ENCODE measurements at regions not wholly inside any gene's neighbourhood (a gene's known extent, or its start where the extent isn't known, plus 50 kb on each side); places are given as distances from the start of the nearest gene placed in this dataset.
"Not testable (repeated sequence)": the region's sequence is repeated elsewhere in the genome, so short reads cannot be mapped to it uniquely, and the experiment has no call there.

GRCh38 chr22:22977479-22978200 lies 90.0 kb downstream of the IGLL5 start:
- no peak for DNase-seq (ENCODE audit: low read depth)

DNA sequence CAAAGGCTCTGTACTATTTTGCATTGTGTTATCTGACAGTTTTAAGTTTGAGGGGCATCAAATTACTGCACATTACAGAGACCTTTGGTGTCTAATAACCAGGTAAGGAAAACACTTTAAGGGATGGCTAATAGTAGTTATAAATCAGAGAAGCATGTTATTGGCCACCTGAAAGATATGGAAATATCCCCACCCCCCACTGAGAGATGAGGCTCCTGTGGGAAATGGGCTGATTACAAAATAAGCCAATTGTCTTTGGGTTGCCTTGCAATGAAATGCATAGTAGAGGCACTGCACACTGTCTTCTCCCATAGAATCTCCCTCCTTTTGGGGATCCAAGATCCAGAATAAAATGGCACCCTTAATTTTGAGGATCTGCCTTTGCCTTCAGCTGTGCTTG lies 91.0 kb downstream of the IGLL5 start:
- DNase-seq (ENCODE audit: low read depth) = no peak

DNA sequence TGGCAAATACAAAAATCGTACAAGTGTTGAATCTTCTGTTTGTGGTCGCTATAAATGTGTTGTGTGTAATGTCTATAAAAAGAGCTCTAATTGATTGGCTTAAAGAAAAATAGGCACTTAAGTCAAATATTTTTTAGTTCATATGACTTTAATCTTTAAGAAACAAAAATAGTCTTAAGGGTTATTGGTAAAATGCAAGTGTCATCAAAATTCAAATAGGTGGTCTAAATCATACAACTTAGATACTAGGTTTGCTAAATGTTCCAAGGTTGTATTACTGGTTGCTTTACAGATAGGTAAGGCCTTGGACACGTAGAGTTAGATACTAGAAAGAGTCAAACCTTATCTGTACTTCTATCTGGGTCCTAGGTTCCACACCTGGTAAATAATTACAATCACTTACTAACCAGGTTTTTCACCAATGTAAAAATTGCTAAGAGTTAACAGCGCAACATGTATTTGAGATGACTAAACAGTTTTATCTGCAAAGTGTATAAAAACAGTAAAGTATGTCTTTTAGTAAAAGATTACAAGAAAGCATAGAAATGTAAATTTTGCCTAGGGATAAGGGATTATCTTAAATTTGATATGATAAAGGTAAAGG lies 91.1 kb upstream of the GNAZ start:
- DNase-seq (ENCODE audit: low read depth) = no peak

GRCh38 chr22:22979954-22980353 lies 90.4 kb upstream of the GNAZ start:
- DNase-seq (ENCODE audit: low read depth) = no peak

- no peak for DNase-seq (ENCODE audit: low read depth)
Observed at GRCh38 chr22:22981670-22982571, 88.4 kb upstream of the GNAZ start.

- no peak for DNase-seq (ENCODE audit: low read depth)
Observed at GRCh38 chr22:22982616-22983015, 87.7 kb upstream of the GNAZ start.

- DNase-seq (ENCODE audit: low read depth) = no peak
Observed at GRCh38 chr22:22983123-22983522, 87.2 kb upstream of the GNAZ start.

DNA sequence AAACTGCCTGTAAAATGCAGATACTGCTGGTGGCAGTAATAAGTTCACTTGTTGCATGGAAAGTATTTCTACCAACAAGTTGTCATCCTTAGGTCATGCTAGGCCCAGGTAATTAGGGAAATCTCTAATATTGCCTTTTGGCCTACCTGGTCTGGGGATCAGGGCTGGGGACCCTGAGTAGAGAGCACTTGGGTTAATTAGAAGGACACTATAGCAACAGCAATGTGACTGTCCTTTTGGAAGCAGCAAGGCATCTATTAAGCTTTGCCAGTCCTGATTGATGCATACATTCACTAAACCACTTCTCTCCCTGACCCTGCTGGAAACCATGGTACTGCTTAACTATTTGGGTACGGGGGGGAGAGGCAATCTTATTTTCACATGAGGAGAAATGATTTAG lies 86.5 kb upstream of the GNAZ start:
- no peak for DNase-seq (ENCODE audit: low read depth)

DNA sequence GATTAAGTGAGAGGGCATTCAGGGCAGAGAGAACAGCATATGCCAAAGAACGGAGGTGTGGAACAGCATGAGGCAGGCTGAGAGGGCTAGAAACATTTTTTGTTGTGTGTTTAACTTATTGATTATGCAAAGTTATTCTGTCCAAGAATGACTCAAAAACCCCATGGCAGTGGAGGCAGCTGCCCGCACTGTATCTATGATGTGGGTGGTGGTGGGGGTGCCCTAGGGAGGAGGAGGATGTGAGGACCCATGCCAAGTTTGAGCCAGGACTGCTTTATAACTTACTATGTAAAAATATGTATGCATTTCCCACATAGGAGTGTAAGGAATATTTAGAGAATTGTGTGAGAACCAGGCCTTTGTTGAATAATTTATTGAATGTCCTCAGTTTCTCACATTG lies 85.4 kb upstream of the GNAZ start:
- DNase-seq (ENCODE audit: low read depth) = no peak

- DNase-seq (ENCODE audit: low read depth) = no peak
Observed at GRCh38 chr22:22986008-22986407, 84.3 kb upstream of the GNAZ start.

DNA sequence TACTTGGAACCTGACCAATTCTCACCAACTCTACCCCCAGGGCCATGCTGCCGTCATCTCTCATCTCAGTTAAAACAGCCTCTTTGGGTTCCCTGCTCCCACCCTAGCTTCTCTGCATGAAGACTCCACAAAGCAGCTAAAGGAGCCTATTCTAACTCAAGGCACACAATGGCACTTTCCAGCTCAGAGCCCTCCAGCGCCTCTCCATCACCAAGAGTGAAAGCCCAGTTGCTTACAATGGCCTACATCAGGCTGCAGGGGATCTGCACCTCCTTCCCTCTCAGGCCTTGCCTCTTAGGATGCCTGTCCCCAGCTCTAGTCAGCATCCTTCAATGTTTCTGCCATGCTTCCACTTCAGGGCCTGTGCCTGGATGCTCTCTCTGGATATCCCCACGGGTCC lies 83.7 kb upstream of the GNAZ start:
- no peak for DNase-seq (ENCODE audit: low read depth)

- no peak for DNase-seq (ENCODE audit: low read depth)
Observed at GRCh38 chr22:22988150-22988549, 82.2 kb upstream of the GNAZ start.

DNA sequence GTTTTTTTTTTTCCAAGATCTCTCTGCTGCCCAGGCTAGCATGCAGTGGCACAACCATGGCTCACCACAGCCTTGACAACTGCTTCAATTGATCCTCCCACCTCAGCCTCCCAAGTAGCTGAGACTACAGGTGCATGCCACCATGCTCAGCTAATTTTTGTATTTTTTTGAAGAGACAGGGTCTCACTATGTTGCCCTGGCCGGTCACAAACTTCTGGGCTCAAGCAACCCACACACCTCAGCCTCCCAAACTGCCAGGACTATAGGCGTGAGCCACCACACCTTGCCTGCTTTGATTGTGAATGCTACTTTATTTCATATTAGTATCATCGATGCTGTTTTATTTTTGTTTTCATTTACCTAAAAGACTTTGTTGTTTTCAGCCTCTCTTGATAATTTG lies 81.5 kb upstream of the GNAZ start:
- no peak for DNase-seq (ENCODE audit: low read depth)

DNA sequence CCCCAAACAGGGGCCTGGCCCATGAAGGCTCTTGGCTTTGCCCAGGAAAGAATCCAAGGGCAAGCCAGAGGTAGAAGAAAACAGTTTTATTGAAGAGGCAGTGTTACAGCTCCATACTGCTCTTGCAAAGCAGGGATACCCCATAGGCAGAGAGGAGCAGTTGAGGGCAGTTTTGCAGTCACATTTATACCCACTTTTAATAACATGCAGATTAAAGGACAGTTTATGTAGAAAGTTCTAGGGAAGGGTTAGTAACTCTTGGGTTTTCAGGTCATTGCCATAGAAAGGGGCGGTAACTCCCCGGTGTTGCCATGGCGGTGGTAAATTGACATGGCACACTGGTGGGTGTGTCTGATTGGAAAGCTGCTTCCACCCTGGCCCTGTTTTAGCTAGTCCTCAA lies 80.5 kb upstream of the GNAZ start:
- DNase-seq (ENCODE audit: low read depth) = no peak

DNA sequence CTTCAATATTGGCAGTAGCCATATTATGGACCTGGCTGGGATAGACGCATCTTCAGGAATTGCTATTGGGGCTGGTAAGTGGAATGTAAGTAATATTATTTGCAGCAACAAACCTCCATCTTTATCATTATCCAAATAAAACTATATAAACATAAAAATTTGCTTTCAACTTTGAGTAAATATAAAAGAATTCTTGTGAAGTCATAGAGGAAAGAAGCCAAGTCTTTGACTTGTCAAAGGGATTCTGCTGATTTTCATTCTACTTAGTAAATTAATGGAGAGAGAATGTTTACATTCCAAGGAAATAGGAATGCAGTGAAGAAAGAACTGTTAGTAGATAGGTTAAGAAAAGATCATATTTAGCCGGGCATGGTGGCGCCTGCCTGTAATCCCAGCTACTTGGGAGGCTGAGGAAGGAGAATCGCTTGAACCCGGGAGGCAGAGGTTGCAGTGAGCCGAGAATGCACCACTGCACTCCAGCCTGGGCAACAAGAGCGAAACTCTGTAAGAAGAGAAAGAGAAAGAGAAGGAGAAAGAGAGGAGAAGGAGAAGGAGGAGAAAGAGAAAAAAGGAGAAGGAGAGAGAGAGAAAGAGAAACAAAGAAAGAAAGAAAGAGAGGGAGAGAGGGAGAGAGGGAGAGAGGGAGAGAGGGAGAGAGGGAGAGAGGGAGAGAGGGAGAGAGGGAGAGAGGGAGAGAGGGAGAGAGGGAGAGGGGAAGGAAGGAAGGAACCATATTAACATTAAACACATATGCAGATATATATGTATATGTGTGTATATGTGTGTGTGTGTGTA lies 79.4 kb upstream of the GNAZ start:
- DNase-seq (ENCODE audit: low read depth) = not testable (repeated sequence)

GRCh38 chr22:22992474-22992873 lies 77.8 kb upstream of the GNAZ start:
- DNase-seq (ENCODE audit: low read depth) = no peak

- no peak for DNase-seq (ENCODE audit: low read depth)
Observed at GRCh38 chr22:22993184-22993583, 77.1 kb upstream of the GNAZ start.

DNA sequence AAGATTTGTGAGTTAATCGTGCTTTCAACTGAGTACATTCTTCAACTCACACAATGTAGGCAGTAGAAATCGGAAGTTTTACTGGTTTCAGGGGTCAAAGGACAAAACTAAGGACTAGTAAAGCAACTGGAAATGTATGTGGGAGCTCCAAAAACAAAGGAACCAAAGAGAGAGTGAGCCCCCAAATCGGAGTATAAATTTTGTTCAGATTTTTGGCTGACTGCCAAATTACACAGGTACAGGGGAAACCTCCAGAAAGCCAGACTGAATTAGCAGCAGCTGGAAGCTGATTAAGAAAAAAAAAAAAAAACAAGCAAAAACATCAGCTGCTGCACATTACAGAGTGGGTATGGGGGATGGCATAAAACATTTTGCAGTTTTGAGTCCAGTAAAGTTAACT lies 75.2 kb upstream of the GNAZ start:
- no peak for DNase-seq (ENCODE audit: low read depth)

DNA sequence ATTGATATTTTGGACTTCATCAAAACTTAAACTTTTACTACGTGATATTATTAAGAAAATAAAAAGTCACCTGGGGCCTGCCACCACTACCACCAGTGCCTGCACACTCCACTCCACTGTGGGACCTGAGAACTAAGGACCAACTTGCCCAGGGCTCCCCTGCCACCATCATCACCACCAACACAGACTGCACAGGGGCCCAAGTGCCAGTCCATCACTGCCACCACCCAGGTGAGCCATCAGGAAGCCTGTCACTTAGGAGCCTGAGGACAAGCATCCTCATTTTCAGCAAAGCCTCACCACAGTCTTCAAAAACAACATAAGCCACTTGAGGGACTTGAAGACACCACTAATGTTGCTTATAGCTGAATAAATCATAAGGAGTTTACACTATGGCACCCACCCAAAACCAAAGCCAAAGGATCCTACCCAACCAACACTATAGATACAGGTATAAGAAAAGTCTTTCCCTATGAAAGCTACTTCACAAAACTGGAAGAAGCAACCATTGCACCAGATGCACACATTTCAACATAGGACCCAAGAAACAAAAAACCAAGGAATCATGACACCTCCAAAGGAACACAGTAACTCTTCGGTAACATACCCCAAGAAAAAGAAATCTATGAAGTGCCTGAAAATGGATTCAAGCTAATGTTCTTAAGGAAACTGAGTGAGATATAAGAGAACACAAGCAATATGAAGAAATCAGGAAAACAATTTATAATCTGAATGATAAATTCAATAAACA lies 73.6 kb upstream of the GNAZ start:
- no peak for DNase-seq (ENCODE audit: low read depth)

DNA sequence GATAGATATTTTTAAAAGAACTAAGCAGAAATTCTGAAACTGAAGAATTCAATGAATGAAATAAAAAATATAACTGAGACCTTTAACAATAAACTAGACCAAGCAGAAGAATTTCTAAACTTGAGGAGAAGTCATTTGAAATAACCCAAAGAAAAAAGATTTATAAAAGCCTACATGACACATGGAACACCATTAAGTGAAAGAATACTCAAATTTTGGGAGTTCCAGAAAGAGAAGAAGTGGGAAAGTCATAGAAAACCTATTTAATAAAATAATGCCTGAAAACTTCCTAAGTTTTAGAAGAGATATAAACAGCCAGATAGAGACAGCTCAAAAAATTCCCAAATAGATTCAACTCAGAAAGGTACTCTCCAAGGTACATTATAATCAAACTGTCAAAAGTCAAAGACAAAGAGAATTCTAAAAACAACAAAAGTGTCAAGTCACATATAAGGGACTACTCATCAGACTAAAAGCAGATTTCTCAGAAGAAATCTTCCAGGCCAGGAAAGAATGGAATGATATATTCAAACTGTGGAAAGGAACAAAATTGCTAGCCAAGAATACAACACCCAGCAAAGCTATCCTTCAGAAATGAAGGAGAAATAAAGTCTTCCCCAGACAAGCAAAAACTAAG lies 72.9 kb upstream of the GNAZ start:
- no peak for DNase-seq (ENCODE audit: low read depth)

DNA sequence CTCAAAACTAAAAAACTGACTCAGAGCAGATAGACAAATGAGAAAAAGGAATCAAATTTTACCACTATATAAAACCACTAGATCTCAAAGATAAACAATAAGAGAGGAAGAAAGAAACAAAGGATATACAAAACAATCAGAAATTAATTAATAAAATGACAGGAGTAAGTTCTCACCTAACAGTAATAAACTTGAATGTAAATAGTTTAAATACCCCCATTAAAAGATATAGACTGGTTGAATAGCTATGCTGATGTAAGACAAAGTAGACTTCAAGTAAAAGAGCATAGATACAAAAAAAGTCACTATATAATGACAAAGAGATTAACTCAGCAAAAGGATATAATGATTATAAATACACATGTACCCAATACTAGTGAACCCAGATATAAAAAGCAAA lies 72.3 kb upstream of the GNAZ start:
- DNase-seq (ENCODE audit: low read depth) = no peak
